ENCODE measurements at regions not wholly inside any gene's neighbourhood (a gene's known extent, or its start where the extent isn't known, plus 50 kb on each side); places are given as distances from the start of the nearest gene placed in this dataset.

- DNase-seq (ENCODE audit: low read depth) = no peak
Observed at GRCh38 chr7:131148258-131148657, 179.4 kb upstream of the MKLN1 start.

GRCh38 chr7:131148708-131149428 is 178.8 kb upstream of the MKLN1 start:
- no peak for TF ChIP-seq CTCF (conservative IDR thresholded peaks at IDR 0.05; ENCODE audit: low read depth, low read length)
- DNase-seq (ENCODE audit: low read depth) = no peak
- H3K4me3 ChIP-seq (ENCODE audit: low read depth, low read length) = no peak overlapping the region

More at GRCh38 chr7:131148258-131148657, 179.4 kb upstream of the MKLN1 start:
- no peak for TF ChIP-seq CTCF (conservative IDR thresholded peaks at IDR 0.05; ENCODE audit: low read depth, low read length)
- no peak overlapping the region for H3K4me3 ChIP-seq (ENCODE audit: low read depth, low read length)

- TF ChIP-seq CTCF (conservative IDR thresholded peaks at IDR 0.05; ENCODE audit: low read depth, low read length) = no peak
- DNase-seq (ENCODE audit: low read depth) = no peak
- H3K4me3 ChIP-seq (ENCODE audit: low read depth, low read length) = no peak overlapping the region
Observed at GRCh38 chr7:131149429-131149773, 178.3 kb upstream of the MKLN1 start.

- no peak overlapping the region for H3K4me3 ChIP-seq (ENCODE audit: low read depth, low read length)
- no peak for DNase-seq (ENCODE audit: low read depth)
- no peak for TF ChIP-seq CTCF (conservative IDR thresholded peaks at IDR 0.05; ENCODE audit: low read depth, low read length)
Observed at GRCh38 chr7:131149840-131150239, 177.8 kb upstream of the MKLN1 start.

- TF ChIP-seq CTCF (conservative IDR thresholded peaks at IDR 0.05; ENCODE audit: low read depth, low read length) = no peak
- no peak overlapping the region for H3K4me3 ChIP-seq (ENCODE audit: low read depth, low read length)
- no peak for DNase-seq (ENCODE audit: low read depth)
Observed at GRCh38 chr7:131151034-131151433, 176.6 kb upstream of the MKLN1 start.

GRCh38 chr7:131152766-131153165 is 174.9 kb upstream of the MKLN1 start:
- TF ChIP-seq CTCF (conservative IDR thresholded peaks at IDR 0.05; ENCODE audit: low read depth, low read length) = no peak

GRCh38 chr7:131154380-131154779 is 173.3 kb upstream of the MKLN1 start:
- TF ChIP-seq CTCF (conservative IDR thresholded peaks at IDR 0.05; ENCODE audit: low read depth, low read length) = no peak
- no peak for DNase-seq (ENCODE audit: low read depth)
- H3K4me3 ChIP-seq (ENCODE audit: low read depth, low read length) = no peak overlapping the region

More at GRCh38 chr7:131152766-131153165, 174.9 kb upstream of the MKLN1 start:
- no peak overlapping the region for H3K4me3 ChIP-seq (ENCODE audit: low read depth, low read length)
- no peak for DNase-seq (ENCODE audit: low read depth)

Measured in epithelial cell of proximal tubule (primary cell).